Lower leg skin (tissue), 4 donors: ENCODE measurements at regions not wholly inside any gene's neighbourhood (a gene's known extent, or its start where the extent isn't known, plus 50 kb on each side); places are given as distances from the start of the nearest gene placed in this dataset.
"Not testable (repeated sequence)": the region's sequence is repeated elsewhere in the genome, so short reads cannot be mapped to it uniquely, and the experiment has no call there.

Experiments used
- DNase-seq, 2 donors: peaks; one replicate each; pipeline ENCODE4 v3.0.0-alpha.2; 2019; ENCODE audit warnings: low spot score in 2 of 2
- H3K4me3 ChIP-seq: fragments of 200-600 bp; sonication (generic); 2 replicates; pipeline ENCODE4 v1.5.1; 2017; ENCODE audit warnings: mild to moderate bottlenecking, low read depth; ENCODE audit not compliant: poor library complexity, severe bottlenecking
- CTCF ChIP-seq, 3 donors: fragments of 450-650 bp; IDR thresholded peaks; one replicate each; pipeline ENCODE4 v1.5.1; 2016; ENCODE audit warnings: antibody characterized with exemption in 3 of 3, mild to moderate bottlenecking in 3 of 3, moderate library complexity in 2 of 3
- POLR2A ChIP-seq, 2 donors: fragments of 450-650 bp; IDR thresholded peaks; one replicate each; pipeline ENCODE4 v1.6.1; 2016 to 2017; ENCODE audit warnings: antibody characterized with exemption in 2 of 2, mild to moderate bottlenecking in 1 of 2, moderate library complexity in 1 of 2
- WGBS, 2 donors: methylation state at CpG; one replicate each; pipeline ENCODE4 v1.1.5; 2018; 5-methylcytosine and 5-hydroxymethylcytosine counted together
- intact Hi-C: fragments of 100-400 bp; cut with DNase I; formaldehyde crosslinking; loops from one replicate; pipeline ENCODE4 v1.15.0; 2023; ENCODE audit warnings: low total_unique reads

DNA sequence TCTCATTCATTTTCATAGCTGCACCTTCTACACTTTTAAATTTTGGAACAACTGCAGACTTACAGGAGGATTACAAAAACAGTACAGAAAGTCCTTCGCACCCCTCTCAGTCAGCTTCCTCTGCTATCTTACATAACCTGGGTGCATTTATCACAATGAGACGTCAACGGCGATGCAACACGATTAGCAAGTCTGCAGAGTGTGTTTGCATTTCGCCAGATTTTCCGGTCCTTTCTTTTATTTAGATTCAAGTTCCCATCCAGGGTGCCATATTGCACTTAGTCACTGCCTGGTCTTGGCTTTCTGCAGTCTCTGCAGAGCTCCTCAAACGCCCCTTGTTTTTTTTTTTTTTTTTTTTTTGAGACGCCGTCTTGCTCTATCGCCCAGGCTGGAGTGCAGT, 85.9 kb downstream of the ASMT start:
- intact Hi-C loops = no loop called here
- no peak overlapping the region for H3K4me3 ChIP-seq
- TF ChIP-seq CTCF (IDR thresholded peaks at IDR 0.05) (no peak), POLR2A (IDR thresholded peaks at IDR 0.05) (no peak)
- DNase-seq = no peak
- 84 to 85% methylated on average over 11 of the region's 11 CpGs for WGBS, 2 donors

GRCh38 chrX:1701396-1701901, 86.6 kb downstream of the ASMT start:
- intact Hi-C loops, H3K4me3 ChIP-seq, DNase-seq: not testable (repeated sequence)
- 79 to 88% methylated on average over 13 to 14 of the region's 15 CpGs for WGBS, 2 donors

- WGBS, 2 donors = 81 to 97% methylated on average over 5 to 8 of the region's 12 CpGs
- H3K4me3 ChIP-seq, DNase-seq, intact Hi-C loops: not testable (repeated sequence)
Measured at GRCh38 chrX:1702142-1702541, 87.3 kb downstream of the ASMT start.

- intact Hi-C loops, H3K4me3 ChIP-seq, DNase-seq: not testable (repeated sequence)
- WGBS, 2 donors = 84 to 93% methylated on average over 14 of the region's 14 CpGs
Measured at GRCh38 chrX:1702557-1702956, 87.7 kb downstream of the ASMT start.

DNA sequence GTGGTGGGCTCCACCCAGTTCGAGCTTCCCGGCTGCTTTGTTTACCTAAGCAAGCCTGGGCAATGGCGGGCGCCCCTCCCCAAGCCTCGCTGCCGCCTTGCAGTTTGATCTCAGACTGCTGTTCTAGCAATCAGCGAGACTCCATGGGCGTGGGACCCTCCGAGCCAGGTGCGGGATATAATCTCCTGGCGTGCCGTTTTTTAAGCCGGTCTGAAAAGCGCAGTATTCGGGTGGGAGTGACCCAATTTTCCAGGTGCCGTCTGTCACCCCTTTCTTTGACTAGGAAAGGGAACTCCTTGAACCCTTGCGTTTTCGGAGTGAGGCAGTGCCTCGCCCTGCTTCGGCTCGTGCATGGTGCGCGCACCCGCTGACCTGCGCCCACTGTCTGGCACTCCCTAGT, 94.4 kb downstream of the ASMT start:
- WGBS, 2 donors = 91 to 98% methylated on average over 19 to 21 of the region's 25 CpGs
- intact Hi-C loops = not testable (repeated sequence)

DNA sequence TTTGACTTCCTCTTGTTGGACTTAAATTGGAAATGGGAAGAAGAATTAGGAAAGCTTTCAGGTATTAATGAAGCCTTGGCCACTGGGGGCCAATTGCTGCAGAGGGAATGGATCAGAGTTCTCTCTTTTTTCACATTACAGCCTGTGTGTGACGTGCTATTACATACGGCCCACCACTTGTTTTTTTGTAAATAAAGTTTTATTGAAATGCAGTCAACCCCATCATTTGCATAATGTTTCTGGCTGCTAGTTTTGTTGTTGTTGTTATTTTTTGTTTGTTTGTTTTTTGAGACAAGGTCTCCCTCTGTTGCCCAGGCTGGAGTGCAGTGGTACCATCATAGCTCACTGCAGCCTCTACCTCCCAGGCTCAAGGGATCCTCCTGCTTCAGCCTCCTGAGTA, 98.4 kb downstream of the ASMT start:
- intact Hi-C loops = no loop called here
- H3K4me3 ChIP-seq = no peak overlapping the region
- DNase-seq = no peak
- WGBS, 2 donors = 82 to 91% methylated on average over 2 of the region's 2 CpGs
- TF ChIP-seq POLR2A (IDR thresholded peaks at IDR 0.05) (no peak), CTCF (IDR thresholded peaks at IDR 0.05) (no peak)

More for the DNA sequence above, 94.4 kb downstream of the ASMT start:
- not testable (repeated sequence) for DNase-seq, H3K4me3 ChIP-seq

- no peak for TF ChIP-seq CTCF (IDR thresholded peaks at IDR 0.05)
- TF ChIP-seq POLR2A (IDR thresholded peaks at IDR 0.05) = no peak
- H3K4me3 ChIP-seq = no peak overlapping the region
- no peak for DNase-seq
- intact Hi-C loops = no loop called here
- WGBS, 2 donors = 33 to 39% methylated on average over 8 of the region's 8 CpGs
Measured at GRCh38 chrX:1717373-1717772, 102.5 kb downstream of the ASMT start.

- intact Hi-C loops = no loop called here
- DNase-seq = no peak
- no peak overlapping the region for H3K4me3 ChIP-seq
- 63 to 86% methylated on average over 2 of the region's 2 CpGs for WGBS, 2 donors
- TF ChIP-seq CTCF (IDR thresholded peaks at IDR 0.05) (no peak), POLR2A (IDR thresholded peaks at IDR 0.05) (no peak)
Measured at GRCh38 chrX:1719270-1719669, 104.4 kb downstream of the ASMT start.
